DND-41 (cell line): ENCODE measurements at regions not wholly inside any gene's neighbourhood (a gene's known extent, or its start where the extent isn't known, plus 50 kb on each side); places are given as distances from the start of the nearest gene placed in this dataset.

Experiments used
- CTCF ChIP-seq: IDR thresholded peaks from 2 replicates; pipeline ENCODE4 v1.5.1; 2012; ENCODE audit warnings: borderline replicate concordance, low read length, moderate library complexity, mild to moderate bottlenecking; ENCODE audit not compliant: poor library complexity, severe bottlenecking; ENCODE audit errors: extremely low read depth
- EZH2 ChIP-seq: IDR thresholded peaks from 3 replicates; pipeline ENCODE4 v1.6.1; 2012; ENCODE audit warnings: borderline replicate concordance, low read depth, mild to moderate bottlenecking, moderate library complexity, low read length, inconsistent platforms; ENCODE audit not compliant: severe bottlenecking

DNA sequence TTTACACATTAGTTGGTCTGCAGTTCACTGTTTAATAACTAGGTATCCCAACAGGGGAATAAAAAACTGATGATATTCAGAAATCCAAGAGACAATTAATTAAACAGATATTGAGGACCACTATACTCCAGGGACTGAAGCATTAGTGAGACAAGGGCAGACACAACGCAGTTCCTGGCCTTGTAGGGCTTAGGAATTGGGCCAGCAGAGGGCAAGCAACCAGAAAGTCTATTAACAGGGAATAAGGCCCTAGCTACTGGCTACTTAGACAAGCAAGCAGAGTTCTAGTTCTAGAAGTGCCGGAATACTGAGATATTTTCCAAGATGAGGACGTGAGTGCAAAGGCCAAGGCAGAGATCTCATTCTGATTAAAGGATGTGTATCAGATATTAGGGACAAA is 58.6 kb upstream of the ADGRA3 start:
- TF ChIP-seq CTCF (no peak), EZH2 (no peak)
